ENCODE measurements at regions not wholly inside any gene's neighbourhood (a gene's known extent, or its start where the extent isn't known, plus 50 kb on each side); places are given as distances from the start of the nearest gene placed in this dataset.

GRCh38 chr7:52684388-52684787 lies 351.0 kb upstream of the POM121L12 start:
- TF ChIP-seq, protein P1, sequence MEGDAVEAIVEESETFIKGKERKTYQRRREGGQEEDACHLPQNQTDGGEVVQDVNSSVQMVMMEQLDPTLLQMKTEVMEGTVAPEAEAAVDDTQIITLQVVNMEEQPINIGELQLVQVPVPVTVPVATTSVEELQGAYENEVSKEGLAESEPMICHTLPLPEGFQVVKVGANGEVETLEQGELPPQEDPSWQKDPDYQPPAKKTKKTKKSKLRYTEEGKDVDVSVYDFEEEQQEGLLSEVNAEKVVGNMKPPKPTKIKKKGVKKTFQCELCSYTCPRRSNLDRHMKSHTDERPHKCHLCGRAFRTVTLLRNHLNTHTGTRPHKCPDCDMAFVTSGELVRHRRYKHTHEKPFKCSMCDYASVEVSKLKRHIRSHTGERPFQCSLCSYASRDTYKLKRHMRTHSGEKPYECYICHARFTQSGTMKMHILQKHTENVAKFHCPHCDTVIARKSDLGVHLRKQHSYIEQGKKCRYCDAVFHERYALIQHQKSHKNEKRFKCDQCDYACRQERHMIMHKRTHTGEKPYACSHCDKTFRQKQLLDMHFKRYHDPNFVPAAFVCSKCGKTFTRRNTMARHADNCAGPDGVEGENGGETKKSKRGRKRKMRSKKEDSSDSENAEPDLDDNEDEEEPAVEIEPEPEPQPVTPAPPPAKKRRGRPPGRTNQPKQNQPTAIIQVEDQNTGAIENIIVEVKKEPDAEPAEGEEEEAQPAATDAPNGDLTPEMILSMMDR (IDR thresholded peaks at IDR 0.05), result no peak
- no peak for TF ChIP-seq POLR2A (IDR thresholded peaks at IDR 0.05)

Measured in right lobe of liver (tissue), 4 donors.